GM23338 (cell line): ENCODE measurements at regions not wholly inside any gene's neighbourhood (a gene's known extent, or its start where the extent isn't known, plus 50 kb on each side); places are given as distances from the start of the nearest gene placed in this dataset.

Source experiments
- CTCF ChIP-seq, 2 experiments: fragments of 200-600 bp in 1 of 2; sonication (generic) in 1 of 2; conservative IDR thresholded peaks; 2 replicates each; pipeline versions ENCODE4 v1.5.1 to v1.6.1; 2016 to 2017; ENCODE audit warnings: antibody characterized with exemption in 2 of 2, low read depth in 2 of 2, mild to moderate bottlenecking in 2 of 2, moderate library complexity in 1 of 2
- EZH2 ChIP-seq: fragments of 200-600 bp; sonication (generic); IDR thresholded peaks from one replicate; pipeline ENCODE4 v1.8.0; 2017; ENCODE audit warnings: antibody characterized with exemption, mild to moderate bottlenecking, low read depth; ENCODE audit not compliant: unreplicated experiment
- EZH2phosphoT487 ChIP-seq: fragments of 200-600 bp; sonication (generic); IDR thresholded peaks from one replicate; pipeline ENCODE4 v1.8.1; 2018; ENCODE audit warnings: antibody characterized with exemption; ENCODE audit not compliant: unreplicated experiment
- JUNB ChIP-seq: IDR thresholded peaks from one replicate; pipeline ENCODE4 v1.6.1; 2016; ENCODE audit warnings: antibody characterized with exemption; ENCODE audit not compliant: unreplicated experiment
- POLR2AphosphoS5 ChIP-seq: IDR thresholded peaks from 2 replicates; pipeline ENCODE4 v1.6.1; 2016; ENCODE audit warnings: antibody characterized with exemption, low read depth
- ZNF114 ChIP-seq: fragments of 250-450 bp; sonication (Bioruptor Pico); IDR thresholded peaks from 2 replicates; pipeline ENCODE4 v1.5.0; 2020; ENCODE audit warnings: mild to moderate bottlenecking, moderate library complexity
- TF ChIP-seq, protein P1 (sequence below): IDR thresholded peaks from one replicate; pipeline ENCODE4 v1.6.1; 2018; ENCODE audit warnings: antibody characterized with exemption; ENCODE audit not compliant: unreplicated experiment

- TF ChIP-seq CTCF (conservative IDR thresholded peaks at IDR 0.05; ENCODE audit: low read depth in 2 of 2) = no peak
- no peak for TF ChIP-seq POLR2AphosphoS5
- no peak for TF ChIP-seq EZH2
- no peak for TF ChIP-seq EZH2phosphoT487
- no peak for TF ChIP-seq JUNB
- TF ChIP-seq, protein P1, sequence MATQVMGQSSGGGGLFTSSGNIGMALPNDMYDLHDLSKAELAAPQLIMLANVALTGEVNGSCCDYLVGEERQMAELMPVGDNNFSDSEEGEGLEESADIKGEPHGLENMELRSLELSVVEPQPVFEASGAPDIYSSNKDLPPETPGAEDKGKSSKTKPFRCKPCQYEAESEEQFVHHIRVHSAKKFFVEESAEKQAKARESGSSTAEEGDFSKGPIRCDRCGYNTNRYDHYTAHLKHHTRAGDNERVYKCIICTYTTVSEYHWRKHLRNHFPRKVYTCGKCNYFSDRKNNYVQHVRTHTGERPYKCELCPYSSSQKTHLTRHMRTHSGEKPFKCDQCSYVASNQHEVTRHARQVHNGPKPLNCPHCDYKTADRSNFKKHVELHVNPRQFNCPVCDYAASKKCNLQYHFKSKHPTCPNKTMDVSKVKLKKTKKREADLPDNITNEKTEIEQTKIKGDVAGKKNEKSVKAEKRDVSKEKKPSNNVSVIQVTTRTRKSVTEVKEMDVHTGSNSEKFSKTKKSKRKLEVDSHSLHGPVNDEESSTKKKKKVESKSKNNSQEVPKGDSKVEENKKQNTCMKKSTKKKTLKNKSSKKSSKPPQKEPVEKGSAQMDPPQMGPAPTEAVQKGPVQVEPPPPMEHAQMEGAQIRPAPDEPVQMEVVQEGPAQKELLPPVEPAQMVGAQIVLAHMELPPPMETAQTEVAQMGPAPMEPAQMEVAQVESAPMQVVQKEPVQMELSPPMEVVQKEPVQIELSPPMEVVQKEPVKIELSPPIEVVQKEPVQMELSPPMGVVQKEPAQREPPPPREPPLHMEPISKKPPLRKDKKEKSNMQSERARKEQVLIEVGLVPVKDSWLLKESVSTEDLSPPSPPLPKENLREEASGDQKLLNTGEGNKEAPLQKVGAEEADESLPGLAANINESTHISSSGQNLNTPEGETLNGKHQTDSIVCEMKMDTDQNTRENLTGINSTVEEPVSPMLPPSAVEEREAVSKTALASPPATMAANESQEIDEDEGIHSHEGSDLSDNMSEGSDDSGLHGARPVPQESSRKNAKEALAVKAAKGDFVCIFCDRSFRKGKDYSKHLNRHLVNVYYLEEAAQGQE = no peak
- no peak for TF ChIP-seq ZNF114 (CRISPR knock-in tag)
These were observed 1602.3 kb upstream of the PRR20A start for GRCh38 chr13:55538424-55538823.
